PFSK-1 (cell line): ENCODE measurements at regions not wholly inside any gene's neighbourhood (a gene's known extent, or its start where the extent isn't known, plus 50 kb on each side); places are given as distances from the start of the nearest gene placed in this dataset.

Experiments used
- POLR2AphosphoS5 ChIP-seq: IDR thresholded peaks from 2 replicates; pipeline ENCODE4 v1.6.1; 2012; ENCODE audit warnings: low read depth, mild to moderate bottlenecking, control low read depth, low read length, moderate library complexity
- REST ChIP-seq, 2 experiments: IDR thresholded peaks; 2 replicates each; pipeline versions ENCODE4 v1.6.1 to v1.8.0; 2011 to 2012; ENCODE audit warnings: low read depth in 2 of 2, low read length in 2 of 2, control low read depth in 1 of 2, inconsistent platforms in 1 of 2, mild to moderate bottlenecking in 1 of 2, moderate library complexity in 1 of 2; ENCODE audit not compliant: insufficient read depth in 1 of 2
- SIN3A ChIP-seq: IDR thresholded peaks from 2 replicates; pipeline ENCODE4 v1.6.1; 2012; ENCODE audit warnings: mild to moderate bottlenecking, low read length, moderate library complexity, borderline replicate concordance; ENCODE audit not compliant: insufficient read depth

GRCh38 chr1:173405834-173406233 is 71.3 kb upstream of the PRDX6 start:
- TF ChIP-seq POLR2AphosphoS5 (no peak), REST (IDR thresholded peaks at IDR 0.05; ENCODE audit: insufficient read depth in 1 of 2, low read depth in 2 of 2, low read length in 2 of 2) (no peak), SIN3A (no peak)
